Suppressor macrophage (primary cell): ENCODE measurements at regions not wholly inside any gene's neighbourhood (a gene's known extent, or its start where the extent isn't known, plus 50 kb on each side); places are given as distances from the start of the nearest gene placed in this dataset.
"Not testable (repeated sequence)": the region's sequence is repeated elsewhere in the genome, so short reads cannot be mapped to it uniquely, and the experiment has no call there.

Source experiments
- DNase-seq, 4 experiments: peaks; one replicate each; pipeline ENCODE4 v3.0.0-alpha.2; 2020 to 2022

DNA sequence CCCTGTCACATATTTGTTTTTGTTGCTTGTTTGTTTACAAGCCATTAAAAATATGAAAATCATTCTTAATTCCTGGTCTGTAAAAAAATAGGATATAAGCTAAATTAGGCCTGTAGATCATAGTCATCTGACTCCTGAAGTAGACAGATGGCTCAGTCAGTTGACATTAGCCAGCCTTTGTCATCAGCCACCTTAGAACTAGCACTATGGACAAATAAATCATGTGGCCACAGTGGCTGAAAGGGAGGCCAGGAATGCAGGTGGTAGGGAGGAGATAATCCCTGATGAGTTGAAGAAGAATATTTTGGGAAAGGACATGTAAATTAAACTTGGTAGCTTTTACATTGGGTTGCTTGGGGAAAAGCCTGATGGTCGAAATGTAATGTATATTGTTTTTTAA is 1544.9 kb downstream of the SI start:
- DNase-seq: no peak

DNA sequence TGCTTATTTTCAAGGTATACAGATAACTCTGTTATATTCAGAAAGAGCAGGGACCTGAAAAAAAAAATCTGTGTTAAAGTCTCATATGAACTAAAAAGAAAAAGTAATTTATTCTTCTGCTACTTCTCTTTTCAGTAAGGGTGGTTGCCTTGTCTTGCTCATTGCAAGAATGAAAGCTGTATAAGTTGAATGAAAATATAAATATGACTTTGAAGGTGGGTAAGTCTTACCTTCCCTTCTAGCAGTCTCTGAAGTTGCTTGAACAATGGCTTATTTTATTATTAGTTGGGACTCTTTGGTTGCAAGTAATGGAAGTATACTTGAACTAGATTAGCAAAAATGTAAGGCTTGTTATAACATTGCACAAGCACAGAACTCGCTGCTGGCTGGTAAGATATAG is 1554.9 kb downstream of the SI start:
- DNase-seq: no peak

- no peak for DNase-seq
These were observed 1557.0 kb downstream of the SI start for GRCh38 chr3:163521261-163521660.

DNA sequence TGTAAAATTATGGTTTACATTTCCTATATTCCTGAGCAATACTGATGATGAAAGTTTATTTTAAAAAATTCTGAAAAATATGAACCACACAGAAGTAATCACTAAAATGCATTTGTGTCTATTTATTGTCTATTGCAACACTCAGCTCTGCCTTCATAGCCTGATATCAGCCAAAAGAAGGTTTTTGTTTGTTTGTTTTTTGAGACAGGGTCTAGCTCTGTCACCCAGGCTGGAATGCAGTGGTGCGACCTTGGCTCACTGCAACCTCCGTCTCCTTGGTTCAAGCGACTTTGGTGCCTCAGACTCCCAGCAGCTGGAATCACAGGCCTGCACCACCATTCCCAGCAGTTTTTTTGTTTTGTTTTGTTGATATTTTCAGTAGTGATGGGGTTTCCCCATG is 1560.2 kb downstream of the SI start:
- DNase-seq: no peak

DNA sequence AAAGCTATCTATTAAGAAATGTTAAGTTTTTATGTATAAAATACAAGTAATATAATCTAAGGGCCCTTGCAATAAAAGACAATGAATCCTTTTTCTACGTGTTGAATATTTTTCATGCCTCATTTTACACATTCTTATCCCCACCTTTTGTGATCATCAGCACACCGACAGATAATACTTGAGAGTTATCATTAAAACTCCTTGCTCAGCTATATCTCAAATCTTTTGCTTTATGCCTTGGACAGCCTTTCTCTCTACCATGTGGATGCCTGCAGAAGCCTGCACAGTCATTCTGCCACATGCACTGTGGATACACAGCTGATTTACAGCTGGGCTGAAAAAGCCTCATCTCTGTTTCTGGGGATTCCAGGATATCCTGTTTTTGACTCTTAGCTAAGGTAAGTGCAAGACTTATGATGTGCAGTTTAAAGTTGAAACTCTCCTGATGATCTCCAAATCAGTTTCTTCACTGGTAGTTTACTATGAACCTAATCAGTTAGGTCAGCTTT is 1565.1 kb downstream of the SI start:
- no peak for DNase-seq

DNA sequence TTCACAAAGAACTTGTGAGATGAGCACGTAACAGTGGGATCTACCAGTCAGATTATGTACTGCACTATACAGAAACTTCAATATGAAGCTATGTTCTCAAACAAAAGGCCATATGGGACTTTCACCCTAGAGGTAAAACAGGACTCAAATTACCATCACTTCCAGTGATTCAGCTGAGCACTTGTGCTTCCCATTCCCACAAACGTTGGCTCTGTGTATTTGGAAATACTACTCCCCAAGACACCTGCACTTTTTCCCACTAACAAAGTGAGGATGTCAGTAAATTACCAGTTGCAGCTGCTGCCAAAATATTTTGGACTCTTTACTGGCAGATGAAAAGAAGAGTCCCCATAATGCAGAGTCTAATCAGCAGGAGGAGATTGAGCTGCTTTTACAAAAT is 1570.1 kb downstream of the SI start:
- no peak for DNase-seq

DNA sequence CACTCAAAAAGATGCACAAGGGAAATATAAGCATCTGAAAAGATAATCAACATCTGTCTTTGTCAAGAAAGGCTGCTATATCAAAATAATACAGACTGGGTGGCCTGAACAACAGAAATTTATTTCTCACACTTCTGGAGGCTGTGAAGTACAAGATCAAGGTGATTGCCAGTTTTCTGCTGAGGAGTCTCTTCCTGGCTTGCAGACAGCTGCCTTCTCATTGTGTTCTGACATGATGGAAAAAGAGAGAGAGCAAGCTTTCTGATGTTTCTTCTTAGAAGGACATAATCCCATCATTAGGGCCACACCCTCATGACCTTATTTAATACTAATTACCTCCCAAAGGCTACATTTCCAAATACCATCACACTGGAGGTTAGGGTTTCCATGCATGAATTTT is 1573.3 kb downstream of the SI start:
- DNase-seq: no peak

DNA sequence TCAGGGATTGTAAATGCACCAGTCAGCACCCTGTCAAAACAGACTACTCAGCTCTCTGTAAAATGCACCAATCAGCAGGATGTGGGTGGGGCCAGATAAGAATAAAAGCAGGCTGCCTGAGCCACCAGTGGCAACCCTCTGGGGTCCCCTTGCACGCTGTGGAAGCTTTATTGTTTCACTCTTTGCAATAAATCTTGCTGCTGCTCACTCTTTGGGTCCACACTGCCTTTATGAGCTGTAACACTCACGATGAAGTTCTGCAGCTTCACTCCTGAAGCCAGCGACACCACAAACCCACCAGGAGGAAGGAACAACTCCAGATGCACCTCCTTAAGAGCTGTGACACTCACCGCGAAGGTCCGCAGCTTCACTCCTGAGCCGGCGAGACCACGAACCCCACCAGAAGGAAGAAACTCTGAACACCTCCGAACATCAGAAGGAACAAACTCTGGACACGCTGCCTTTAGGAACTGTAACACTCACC is 1578.5 kb downstream of the SI start:
- DNase-seq: not testable (repeated sequence)

DNA sequence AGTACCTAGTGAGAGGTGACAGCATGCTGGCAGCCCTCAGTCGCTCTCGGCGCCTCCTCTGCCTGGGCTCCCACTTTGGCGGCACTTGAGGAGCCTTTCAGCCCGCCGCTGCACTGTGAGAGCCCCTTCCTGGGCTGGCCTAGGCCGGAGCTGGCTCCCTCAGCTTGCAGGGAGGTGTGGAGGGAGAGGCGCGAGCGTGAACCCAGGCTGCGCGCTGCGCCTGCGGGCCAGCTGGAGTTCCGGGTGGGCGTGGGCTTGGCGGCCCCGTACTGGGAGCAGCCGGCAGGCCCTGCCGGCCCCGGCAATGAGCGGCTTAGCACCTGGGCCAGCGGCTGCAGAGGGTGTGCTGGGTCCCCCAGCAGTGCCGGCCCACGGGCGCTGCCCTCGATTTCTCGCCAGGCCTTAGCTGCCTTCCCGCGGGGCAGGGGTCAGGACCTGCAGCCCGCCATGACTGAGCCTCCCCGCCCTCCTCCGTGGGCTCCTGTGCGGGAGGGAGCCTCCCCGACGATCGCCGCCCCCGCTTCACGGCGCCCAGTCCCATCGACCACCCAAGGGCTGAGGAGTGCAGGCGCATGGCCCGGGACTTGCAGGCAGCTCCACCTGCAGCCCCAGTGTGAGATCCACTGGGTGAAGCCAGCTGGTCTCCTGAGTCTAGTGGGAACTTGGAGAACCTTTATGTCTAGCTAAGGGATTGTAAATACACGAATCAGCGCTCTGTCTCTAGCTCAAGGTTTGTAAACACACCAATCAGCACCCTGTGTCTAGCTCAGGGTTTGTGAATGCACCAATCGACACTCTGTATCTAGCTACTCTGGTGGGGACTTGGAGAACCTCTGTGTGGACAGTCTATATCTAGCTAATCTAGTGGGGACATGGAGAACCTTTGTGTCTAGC is 1579.2 kb downstream of the SI start:
- not testable (repeated sequence) for DNase-seq

DNA sequence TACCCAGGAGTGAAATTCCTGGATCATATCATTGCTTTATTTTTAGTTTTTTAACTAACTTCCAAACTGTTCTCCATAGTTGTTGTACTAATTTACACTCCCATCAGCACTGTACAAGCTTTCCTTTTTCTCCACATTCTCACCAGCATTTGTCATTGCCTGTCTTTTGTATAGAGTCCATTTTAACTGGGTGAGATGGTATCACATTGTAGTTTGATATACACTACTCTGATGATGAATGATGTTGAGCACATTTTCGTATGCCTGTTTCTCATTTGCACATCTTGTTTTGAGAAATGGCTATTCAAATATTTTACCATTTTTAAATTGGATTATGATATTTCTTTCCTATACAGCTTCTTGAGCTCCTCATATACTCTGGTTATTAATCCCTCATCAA is 1586.6 kb downstream of the SI start:
- DNase-seq: no peak

- DNase-seq: peak; percentile 57 to 76 (median 65)
These were observed 1588.2 kb downstream of the SI start for GRCh38 chr3:163490119-163490518.

DNA sequence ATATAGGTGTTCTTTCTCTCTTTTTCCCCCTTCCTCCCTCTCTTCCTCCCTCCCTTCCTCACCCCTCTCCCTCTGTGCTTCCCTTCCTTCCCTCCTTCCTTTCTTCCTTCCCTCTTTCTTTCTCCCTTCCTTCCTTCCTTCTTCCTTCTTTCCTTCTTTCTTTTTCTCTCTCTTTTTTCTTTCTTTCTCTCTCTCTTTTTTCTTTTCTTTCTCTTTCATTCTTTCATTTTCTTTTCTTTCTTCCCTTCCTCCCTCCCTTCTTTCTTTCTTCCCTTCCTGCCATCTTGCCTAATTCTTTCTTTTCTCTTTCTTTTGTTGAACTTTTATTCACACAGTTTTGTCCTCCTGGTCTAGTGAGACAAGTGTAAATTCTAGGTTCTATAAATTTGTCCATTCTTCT is 1595.6 kb downstream of the SI start:
- DNase-seq: no peak

GRCh38 chr3:163481738-163482137 is 1596.6 kb downstream of the SI start:
- peak in 1 of 4 experiments; percentile 1 for DNase-seq

DNA sequence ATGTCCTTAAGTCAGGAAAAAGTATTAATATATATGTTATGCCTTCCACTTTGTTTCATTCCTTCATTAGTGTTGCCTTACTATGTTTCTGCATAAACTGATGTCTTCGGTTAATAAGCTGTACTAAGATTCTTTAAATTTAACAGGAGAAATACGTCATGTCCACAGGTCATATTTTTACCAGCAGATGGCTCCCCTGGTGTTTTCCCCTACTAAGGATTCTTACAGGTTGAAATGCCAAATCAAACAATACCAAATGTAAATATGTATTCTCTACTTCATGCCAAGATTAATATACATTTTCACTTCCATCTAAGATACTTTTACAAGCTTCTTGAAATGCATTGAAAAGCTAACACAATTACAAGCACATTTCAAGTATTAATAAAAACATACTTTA is 1602.1 kb downstream of the SI start:
- DNase-seq: no peak

DNA sequence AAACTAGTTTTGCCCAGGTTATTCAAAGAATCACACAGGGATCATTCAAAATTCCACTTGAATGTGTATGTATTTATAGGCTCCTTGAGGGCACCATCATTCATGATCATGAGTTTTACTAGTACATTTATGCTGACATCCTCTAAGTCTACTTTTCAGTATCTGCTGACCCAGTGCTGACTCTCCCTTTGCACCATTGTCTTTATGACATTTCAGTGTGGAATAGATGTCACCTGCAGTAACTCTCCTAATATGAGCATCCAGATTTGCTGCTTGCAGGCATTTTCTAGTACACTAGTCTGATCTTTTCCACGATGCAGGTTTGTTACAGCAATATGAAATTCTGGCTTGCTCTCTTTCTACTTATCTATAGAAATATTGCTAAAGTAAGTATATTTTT is 1603.5 kb downstream of the SI start:
- no peak for DNase-seq

GRCh38 chr3:163468531-163469335 is 1609.6 kb downstream of the SI start:
- no peak for DNase-seq

DNA sequence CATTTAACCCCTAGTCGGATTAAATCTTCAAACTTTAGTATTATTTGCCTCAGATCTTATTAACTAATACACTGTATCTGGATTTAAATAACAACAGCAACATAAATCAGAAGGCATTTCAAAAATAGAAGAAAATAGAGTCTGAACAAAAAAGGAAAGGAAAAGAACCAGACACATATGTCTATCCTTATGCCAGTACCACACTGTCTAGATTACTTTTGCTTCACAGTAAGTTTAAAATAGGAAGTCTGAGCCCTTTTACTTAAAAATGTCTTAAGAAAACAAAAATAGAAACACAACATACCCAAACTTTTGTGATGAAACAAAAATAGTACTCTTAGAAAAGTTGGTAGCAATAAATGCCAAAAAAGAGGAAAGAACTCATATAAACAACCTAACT is 1615.8 kb downstream of the SI start:
- no peak for DNase-seq

DNA sequence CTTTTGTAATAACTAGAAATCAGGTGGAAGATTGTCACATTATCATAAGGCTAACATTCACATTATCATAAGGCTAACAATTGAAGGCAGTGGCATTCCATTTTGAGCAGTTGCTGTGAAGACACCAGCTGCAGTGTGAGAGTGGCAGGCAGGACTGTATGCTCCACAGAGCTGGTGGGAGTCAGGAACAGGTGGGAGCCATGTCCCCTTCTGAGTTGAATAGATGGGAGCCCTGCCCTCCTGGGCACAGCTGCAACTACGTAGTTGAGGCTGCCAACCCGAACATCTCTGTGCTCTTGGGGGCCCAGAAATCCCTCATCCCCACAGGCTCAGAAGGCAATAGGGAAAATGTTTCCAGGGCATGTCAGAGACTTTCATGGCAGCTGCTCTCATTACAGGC is 1627.6 kb downstream of the SI start:
- DNase-seq: no peak

- peak in 1 of 4 experiments; percentile 23 for DNase-seq
These were observed 1639.5 kb downstream of the SI start for GRCh38 chr3:163438760-163439159.

GRCh38 chr3:163422671-163423070 is 1655.6 kb downstream of the SI start:
- no peak for DNase-seq

- no peak for DNase-seq
These were observed 1686.7 kb downstream of the SI start for GRCh38 chr3:163391407-163392181.

GRCh38 chr3:163384383-163384782 is 1693.9 kb downstream of the SI start:
- DNase-seq: no peak

DNA sequence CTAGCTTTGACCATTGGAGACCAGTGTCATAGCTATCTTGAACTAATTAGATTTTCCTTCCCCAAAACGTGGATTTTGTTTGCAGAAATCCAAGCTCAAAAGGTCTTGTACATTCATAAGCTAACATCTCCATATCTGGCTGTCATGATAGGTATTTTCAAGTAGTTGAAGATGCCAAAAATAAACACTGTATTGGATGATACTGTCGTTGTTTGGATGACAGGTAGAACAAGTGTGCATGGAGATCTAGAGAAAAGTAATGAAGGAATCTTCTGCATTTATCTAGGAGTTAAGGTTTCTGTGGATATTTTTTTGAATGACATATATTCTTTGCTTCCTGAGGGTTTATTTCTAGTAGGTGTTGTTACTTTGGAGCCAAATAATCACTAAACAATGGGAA is 1696.1 kb downstream of the SI start:
- DNase-seq: no peak
